ENCODE measurements at regions not wholly inside any gene's neighbourhood (a gene's known extent, or its start where the extent isn't known, plus 50 kb on each side); places are given as distances from the start of the nearest gene placed in this dataset.
"Not testable (repeated sequence)": the region's sequence is repeated elsewhere in the genome, so short reads cannot be mapped to it uniquely, and the experiment has no call there.

DNA sequence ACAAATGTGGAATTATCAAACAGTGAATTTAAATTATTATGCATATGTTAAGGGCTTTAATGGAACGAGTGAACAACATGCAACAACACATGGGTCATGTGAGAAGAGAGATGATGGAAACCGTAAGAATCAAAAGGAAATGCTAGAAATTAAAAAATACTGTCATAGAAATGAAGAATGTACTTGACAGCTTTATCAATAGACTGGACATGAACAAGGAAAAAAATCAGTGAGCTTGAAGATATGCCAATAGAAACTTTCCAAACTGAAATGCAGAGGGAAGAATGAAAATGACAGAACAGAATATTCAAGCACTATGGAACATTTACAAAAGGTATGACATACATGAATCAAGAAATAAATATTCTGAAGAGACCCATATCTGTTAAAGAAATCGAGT lies 117.7 kb upstream of the KCNJ3 start:
- DNase-seq (no peak), ATAC-seq (no peak)
- H3K36me3 ChIP-seq, result no peaks in the 10 kb centered on the region
- no peaks in the 10 kb centered on the region for H3K4me1 ChIP-seq
- no peak overlapping the region for H3K4me3 ChIP-seq
- peaks cover 3% of the 10 kb centered on the region for H3K9me3 ChIP-seq
- intact Hi-C loops (cut with DNase I), result no loop called here
- no peaks in the 10 kb centered on the region for H3K27me3 ChIP-seq
- H3K27ac ChIP-seq, result no peak overlapping the region
- no peak for TF ChIP-seq CTCF (IDR thresholded peaks at IDR 0.05)

- H3K36me3 ChIP-seq; ATAC-seq; intact Hi-C loops (cut with DNase I); H3K27me3 ChIP-seq; H3K9me3 ChIP-seq; H3K27ac ChIP-seq; H3K4me3 ChIP-seq; H3K4me1 ChIP-seq; DNase-seq: not testable (repeated sequence)
Measured at GRCh38 chr2:154582694-154583093, 115.8 kb upstream of the KCNJ3 start.

DNA sequence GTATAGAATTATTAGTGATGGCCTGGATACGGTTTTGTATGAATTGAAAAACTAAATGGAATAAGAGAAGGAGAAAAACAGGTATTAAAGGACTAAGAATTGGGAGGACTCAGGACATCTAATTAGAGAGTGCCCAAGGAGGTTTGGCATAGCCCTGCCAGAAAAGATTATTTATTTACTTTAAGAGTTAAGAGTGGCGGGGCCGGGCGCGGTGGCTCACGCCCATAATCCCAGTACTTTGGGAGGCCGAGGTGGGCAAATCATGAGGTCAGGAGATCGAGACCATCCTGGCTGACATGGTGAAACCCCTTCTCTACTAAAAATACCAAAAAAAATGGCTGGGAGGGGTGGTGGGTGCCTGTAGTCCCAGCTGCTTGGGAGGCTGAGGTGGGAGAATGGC lies 115.2 kb upstream of the KCNJ3 start:
- H3K9me3 ChIP-seq; intact Hi-C loops (cut with DNase I); ATAC-seq; H3K4me1 ChIP-seq; DNase-seq; H3K36me3 ChIP-seq; H3K4me3 ChIP-seq; H3K27ac ChIP-seq; H3K27me3 ChIP-seq: not testable (repeated sequence)

DNA sequence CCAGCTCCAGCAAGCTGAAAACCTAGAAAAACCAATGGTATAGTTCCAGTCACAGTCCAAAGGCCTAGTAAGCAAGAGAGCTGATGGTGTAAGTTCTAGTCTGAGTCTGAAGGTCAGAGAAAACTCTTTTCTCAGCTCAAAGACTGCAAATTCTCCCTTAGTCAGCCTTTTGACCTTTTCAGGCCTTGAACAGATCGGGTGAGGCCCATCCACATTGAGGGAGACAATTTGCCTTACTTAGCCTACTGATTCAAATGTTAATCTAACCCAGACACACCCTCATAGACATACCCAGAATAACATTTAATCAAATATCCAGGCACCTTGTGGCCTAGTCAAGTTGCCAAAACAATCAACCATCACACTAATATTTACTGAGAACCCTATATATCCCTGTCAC lies 110.8 kb upstream of the KCNJ3 start:
- no peaks in the 10 kb centered on the region for H3K36me3 ChIP-seq
- no peak overlapping the region for H3K4me3 ChIP-seq
- ATAC-seq (no peak), DNase-seq (no peak)
- intact Hi-C loops (cut with DNase I), result no loop called here
- H3K4me1 ChIP-seq, result no peaks in the 10 kb centered on the region
- H3K27ac ChIP-seq, result no peak overlapping the region
- no peaks in the 10 kb centered on the region for H3K9me3 ChIP-seq
- no peak for TF ChIP-seq CTCF (IDR thresholded peaks at IDR 0.05)
- no peaks in the 10 kb centered on the region for H3K27me3 ChIP-seq

- no peak for TF ChIP-seq CTCF (IDR thresholded peaks at IDR 0.05)
- H3K9me3 ChIP-seq, result no peaks in the 10 kb centered on the region
- no peaks in the 10 kb centered on the region for H3K27me3 ChIP-seq
- H3K27ac ChIP-seq, result no peak overlapping the region
- ATAC-seq (no peak), DNase-seq (no peak)
- intact Hi-C loops (cut with DNase I), result no loop called here
- no peaks in the 10 kb centered on the region for H3K36me3 ChIP-seq
- no peaks in the 10 kb centered on the region for H3K4me1 ChIP-seq
- H3K4me3 ChIP-seq, result no peak overlapping the region
Measured at GRCh38 chr2:154588838-154589237, 109.7 kb upstream of the KCNJ3 start.

GRCh38 chr2:154589514-154589913 lies 109.0 kb upstream of the KCNJ3 start:
- intact Hi-C loops (cut with DNase I), result no loop called here
- H3K36me3 ChIP-seq, result no peaks in the 10 kb centered on the region
- no peak overlapping the region for H3K4me3 ChIP-seq
- no peak overlapping the region for H3K27ac ChIP-seq
- DNase-seq, result no peak
- no peak for ATAC-seq
- TF ChIP-seq CTCF (IDR thresholded peaks at IDR 0.05), result no peak
- H3K4me1 ChIP-seq, result no peaks in the 10 kb centered on the region
- H3K27me3 ChIP-seq, result no peaks in the 10 kb centered on the region
- no peaks in the 10 kb centered on the region for H3K9me3 ChIP-seq

- H3K4me3 ChIP-seq, result no peak overlapping the region
- no peak overlapping the region for H3K27ac ChIP-seq
- H3K9me3 ChIP-seq, result no peaks in the 10 kb centered on the region
- DNase-seq (no peak), ATAC-seq (no peak)
- no peaks in the 10 kb centered on the region for H3K4me1 ChIP-seq
- no peak for TF ChIP-seq CTCF (IDR thresholded peaks at IDR 0.05)
- H3K27me3 ChIP-seq, result no peaks in the 10 kb centered on the region
- intact Hi-C loops (cut with DNase I), result no loop called here
- H3K36me3 ChIP-seq, result no peaks in the 10 kb centered on the region
Measured at GRCh38 chr2:154591294-154591820, 107.1 kb upstream of the KCNJ3 start.

Data from upper lobe of right lung (tissue), 1 donor.